Stimulated activated effector memory CD8-positive, alpha-beta T cell treated with anti-CD3 and anti-CD28 coated beads, Interleukin-12 subunit alpha, Interleukin-12 subunit beta, amount 100 ng/mL, for 72 hours (primary cell): ENCODE measurements at regions not wholly inside any gene's neighbourhood (a gene's known extent, or its start where the extent isn't known, plus 50 kb on each side); places are given as distances from the start of the nearest gene placed in this dataset.

Experiments
- ATAC-seq: fragments of 150-1000 bp; cut with Tn5 transposase; 2 replicates; pipeline ENCODE4 v1.10.0; 2021
- DNase-seq, 2 donors: peaks; one replicate each; pipeline ENCODE4 v3.0.0; 2021 to 2022; ENCODE audit warnings: low spot score in 2 of 2
- H3K27ac Mint-ChIP-seq: one replicate; pipeline ENCODE4 v1.8.0; 2022; ENCODE audit warnings: mild to moderate bottlenecking, mixed read lengths
- H3K36me3 Mint-ChIP-seq: one replicate; pipeline ENCODE4 v1.8.0; 2022; ENCODE audit warnings: mild to moderate bottlenecking, mixed read lengths
- H3K4me1 Mint-ChIP-seq: one replicate; pipeline ENCODE4 v1.8.0; 2022; ENCODE audit warnings: mixed read lengths
- H3K4me3 Mint-ChIP-seq: one replicate; pipeline ENCODE4 v1.8.0; 2022; ENCODE audit warnings: mild to moderate bottlenecking, mixed read lengths
- H3K9me3 Mint-ChIP-seq: one replicate; pipeline ENCODE4 v1.8.0; 2022; ENCODE audit warnings: mixed read lengths

- Mint-ChIP-seq H3K4me1 (no peaks in the 10 kb centered on the region), H3K4me3 (no peak overlapping the region), H3K27ac (no peak overlapping the region), H3K9me3 (peaks cover 18% of the 10 kb centered on the region), H3K36me3 (no peaks in the 10 kb centered on the region)
- no peak for ATAC-seq
- DNase-seq = no peak
Observed at GRCh38 chr11:29507376-29507775, 509.5 kb downstream of the KCNA4 start.

- Mint-ChIP-seq H3K4me3 (no peak overlapping the region), H3K36me3 (no peaks in the 10 kb centered on the region), H3K9me3 (peaks cover 15% of the 10 kb centered on the region), H3K4me1 (no peaks in the 10 kb centered on the region), H3K27ac (no peak overlapping the region)
- ATAC-seq (no peak), DNase-seq (no peak)
Observed at GRCh38 chr11:29495676-29496075, 521.2 kb downstream of the KCNA4 start.

- no peak for ATAC-seq
- Mint-ChIP-seq H3K9me3 (peaks cover 10% of the 10 kb centered on the region), H3K27ac (no peak overlapping the region), H3K4me1 (no peaks in the 10 kb centered on the region), H3K36me3 (no peaks in the 10 kb centered on the region), H3K4me3 (no peak overlapping the region)
- no peak for DNase-seq
Observed at GRCh38 chr11:29490938-29491337, 525.9 kb downstream of the KCNA4 start.

GRCh38 chr11:29486301-29486700, 530.5 kb downstream of the KCNA4 start:
- Mint-ChIP-seq H3K9me3 (peaks cover 10% of the 10 kb centered on the region), H3K4me3 (no peak overlapping the region), H3K36me3 (no peaks in the 10 kb centered on the region), H3K27ac (no peak overlapping the region), H3K4me1 (no peaks in the 10 kb centered on the region)
- DNase-seq = no peak
- ATAC-seq = no peak

GRCh38 chr11:29485641-29486040, 531.2 kb downstream of the KCNA4 start:
- H3K27ac Mint-ChIP-seq = no peak overlapping the region
- ATAC-seq (no peak), DNase-seq (no peak)
- H3K4me3 Mint-ChIP-seq = no peak overlapping the region
- H3K9me3 Mint-ChIP-seq = peaks cover 9% of the 10 kb centered on the region
- no peaks in the 10 kb centered on the region for H3K4me1 Mint-ChIP-seq
- no peaks in the 10 kb centered on the region for H3K36me3 Mint-ChIP-seq

GRCh38 chr11:29484548-29484947, 532.3 kb downstream of the KCNA4 start:
- DNase-seq (no peak), ATAC-seq (no peak)
- no peaks in the 10 kb centered on the region for H3K36me3 Mint-ChIP-seq
- H3K4me3 Mint-ChIP-seq = no peak overlapping the region
- H3K4me1 Mint-ChIP-seq = no peaks in the 10 kb centered on the region
- H3K27ac Mint-ChIP-seq = no peak overlapping the region
- H3K9me3 Mint-ChIP-seq = peaks cover 9% of the 10 kb centered on the region

GRCh38 chr11:29483831-29484230, 533.0 kb downstream of the KCNA4 start:
- DNase-seq = no peak
- H3K9me3 Mint-ChIP-seq = peaks cover 9% of the 10 kb centered on the region
- ATAC-seq = no peak
- H3K4me1 Mint-ChIP-seq = no peaks in the 10 kb centered on the region
- no peak overlapping the region for H3K4me3 Mint-ChIP-seq
- no peak overlapping the region for H3K27ac Mint-ChIP-seq
- H3K36me3 Mint-ChIP-seq = no peaks in the 10 kb centered on the region

- ATAC-seq (no peak), DNase-seq (no peak)
- Mint-ChIP-seq H3K4me3 (no peak overlapping the region), H3K36me3 (no peaks in the 10 kb centered on the region), H3K27ac (no peak overlapping the region), H3K4me1 (no peaks in the 10 kb centered on the region), H3K9me3 (peaks cover 14% of the 10 kb centered on the region)
Observed at GRCh38 chr11:29482510-29482909, 534.3 kb downstream of the KCNA4 start.

- no peaks in the 10 kb centered on the region for H3K36me3 Mint-ChIP-seq
- no peak for ATAC-seq
- no peaks in the 10 kb centered on the region for H3K4me1 Mint-ChIP-seq
- H3K9me3 Mint-ChIP-seq = peaks cover 18% of the 10 kb centered on the region
- no peak for DNase-seq
- no peak overlapping the region for H3K27ac Mint-ChIP-seq
- H3K4me3 Mint-ChIP-seq = no peak overlapping the region
Observed at GRCh38 chr11:29481738-29482137, 535.1 kb downstream of the KCNA4 start.

- DNase-seq (no peak), ATAC-seq (no peak)
- no peaks in the 10 kb centered on the region for H3K4me1 Mint-ChIP-seq
- H3K4me3 Mint-ChIP-seq = no peak overlapping the region
- no peaks in the 10 kb centered on the region for H3K36me3 Mint-ChIP-seq
- no peak overlapping the region for H3K27ac Mint-ChIP-seq
- peaks cover 18% of the 10 kb centered on the region for H3K9me3 Mint-ChIP-seq
Observed at GRCh38 chr11:29480981-29481380, 535.8 kb downstream of the KCNA4 start.

GRCh38 chr11:29458252-29458651, 558.6 kb downstream of the KCNA4 start:
- Mint-ChIP-seq H3K9me3 (peaks cover 14% of the 10 kb centered on the region), H3K36me3 (no peaks in the 10 kb centered on the region), H3K4me3 (no peak overlapping the region), H3K4me1 (no peaks in the 10 kb centered on the region), H3K27ac (no peak overlapping the region)
- no peak for DNase-seq
- ATAC-seq = no peak

- H3K4me3 Mint-ChIP-seq = no peak overlapping the region
- no peaks in the 10 kb centered on the region for H3K4me1 Mint-ChIP-seq
- no peaks in the 10 kb centered on the region for H3K36me3 Mint-ChIP-seq
- no peak for ATAC-seq
- no peak for DNase-seq
- no peak overlapping the region for H3K27ac Mint-ChIP-seq
- H3K9me3 Mint-ChIP-seq = peaks cover 9% of the 10 kb centered on the region
Observed at GRCh38 chr11:29452146-29452545, 564.7 kb downstream of the KCNA4 start.

- ATAC-seq (no peak), DNase-seq (no peak)
- H3K9me3 Mint-ChIP-seq = peaks cover 3% of the 10 kb centered on the region
- no peak overlapping the region for H3K27ac Mint-ChIP-seq
- no peak overlapping the region for H3K4me3 Mint-ChIP-seq
- H3K4me1 Mint-ChIP-seq = no peaks in the 10 kb centered on the region
- no peaks in the 10 kb centered on the region for H3K36me3 Mint-ChIP-seq
Observed at GRCh38 chr11:29449281-29450074, 567.4 kb downstream of the KCNA4 start.

- Mint-ChIP-seq H3K36me3 (no peaks in the 10 kb centered on the region), H3K27ac (no peak overlapping the region), H3K9me3 (peaks cover 3% of the 10 kb centered on the region), H3K4me1 (no peaks in the 10 kb centered on the region), H3K4me3 (no peak overlapping the region)
- no peak for DNase-seq
- ATAC-seq = no peak
Observed at GRCh38 chr11:29448246-29448877, 568.5 kb downstream of the KCNA4 start.

- H3K27ac Mint-ChIP-seq = no peak overlapping the region
- H3K9me3 Mint-ChIP-seq = no peaks in the 10 kb centered on the region
- no peak for ATAC-seq
Observed at GRCh38 chr11:29447821-29448220, 569.0 kb downstream of the KCNA4 start.

GRCh38 chr11:29446132-29446531, 570.7 kb downstream of the KCNA4 start:
- DNase-seq = no peak
- Mint-ChIP-seq H3K36me3 (no peaks in the 10 kb centered on the region), H3K9me3 (peaks cover 4% of the 10 kb centered on the region), H3K4me1 (no peaks in the 10 kb centered on the region), H3K27ac (no peak overlapping the region), H3K4me3 (no peak overlapping the region)
- no peak for ATAC-seq

More at GRCh38 chr11:29447821-29448220, 569.0 kb downstream of the KCNA4 start:
- Mint-ChIP-seq H3K36me3 (no peaks in the 10 kb centered on the region), H3K4me1 (no peaks in the 10 kb centered on the region), H3K4me3 (no peak overlapping the region)
- no peak for DNase-seq
